ENCODE measurements at regions not wholly inside any gene's neighbourhood (a gene's known extent, or its start where the extent isn't known, plus 50 kb on each side); places are given as distances from the start of the nearest gene placed in this dataset.

- TF ChIP-seq SMARCE1 (IDR thresholded peaks at IDR 0.05) (no peak), NR4A1 (CRISPR knock-in tag; IDR thresholded peaks at IDR 0.05) (no peak), NR4A1 (tag; IDR thresholded peaks at IDR 0.05) (no peak), ZNF445 (CRISPR knock-in tag; IDR thresholded peaks at IDR 0.05; ENCODE audit: low read depth) (no peak), ARID1B (IDR thresholded peaks at IDR 0.05) (0 out of 2 replicates have a peak, but pooled peaks have one; percentile 32), CTBP1 (IDR thresholded peaks at IDR 0.05; ENCODE audit: borderline replicate concordance) (peak; percentile 40; the same call in 1 of the 2 replicates), TAF1 (IDR thresholded peaks at IDR 0.05; ENCODE audit: control insufficient read depth, extremely low read depth, insufficient read depth, low read length, severe bottlenecking) (no peak), HMGN3 (IDR thresholded peaks at IDR 0.05; ENCODE audit: borderline replicate concordance, extremely low read depth, insufficient read length, low read depth, low read length) (no peak), ZNF23 (CRISPR knock-in tag; IDR thresholded peaks at IDR 0.05) (no peak), PATZ1 (CRISPR knock-in tag; IDR thresholded peaks at IDR 0.05; ENCODE audit: borderline replicate concordance) (no peak), MXD1 (CRISPR knock-in tag; IDR thresholded peaks at IDR 0.05; ENCODE audit: borderline replicate concordance, poor library complexity, severe bottlenecking) (no peak), SMAD1 (IDR thresholded peaks at IDR 0.05; ENCODE audit: low read depth, low read length, partially characterized antibody) (no peak), CEBPB (tag; IDR thresholded peaks at IDR 0.05) (no peak), PRDM10 (IDR thresholded peaks at IDR 0.05; ENCODE audit: partially characterized antibody) (peak; percentile 53), ZNF134 (CRISPR knock-in tag; conservative IDR thresholded peaks at IDR 0.05) (no peak), ZNF766 (CRISPR knock-in tag; conservative IDR thresholded peaks at IDR 0.05) (no peak), ZZZ3 (IDR thresholded peaks at IDR 0.05) (no peak), OTX1 (CRISPR knock-in tag; IDR thresholded peaks at IDR 0.05) (no peak), FOXP4 (CRISPR knock-in tag; IDR thresholded peaks at IDR 0.05; ENCODE audit: borderline replicate concordance) (no peak), TCF3 (CRISPR knock-in tag; IDR thresholded peaks at IDR 0.05) (peak; percentile 64), FUS (optimal IDR thresholded peaks at IDR 0.05; ENCODE audit: low read depth, low read length) (no peak)
These were observed 378.3 kb downstream of the EN1 start (continued) for GRCh38 chr2:118469103-118469502.

Measured in K562 (cell line).